Tibial nerve (tissue), 4 donors: ENCODE measurements at regions not wholly inside any gene's neighbourhood (a gene's known extent, or its start where the extent isn't known, plus 50 kb on each side); places are given as distances from the start of the nearest gene placed in this dataset.

ENCODE experiments used
- CTCF ChIP-seq, 5 experiments: fragments of 200-600 bp in 3 of 5; fragments of 450-650 bp in 2 of 5; sonication (generic) in 3 of 5; IDR thresholded peaks; one replicate each; pipeline ENCODE4 v1.5.1; 2016 to 2019; ENCODE audit warnings: antibody characterized with exemption in 5 of 5, mild to moderate bottlenecking in 3 of 5, moderate library complexity in 2 of 5
- EP300 ChIP-seq, 2 donors: sonication (generic); formaldehyde crosslinking; IDR thresholded peaks; one replicate each; pipeline ENCODE4 v1.6.1; 2017; ENCODE audit warnings: antibody characterized with exemption in 2 of 2, mild to moderate bottlenecking in 1 of 2
- POLR2A ChIP-seq, 2 donors: fragments of 450-650 bp; IDR thresholded peaks; one replicate each; pipeline ENCODE4 v1.6.1; 2017; ENCODE audit warnings: antibody characterized with exemption in 2 of 2, mild to moderate bottlenecking in 2 of 2, moderate library complexity in 2 of 2

- peak in 4 of 5 experiments; percentile 15 to 22 (median 18) for TF ChIP-seq CTCF (IDR thresholded peaks at IDR 0.05)
- no peak for TF ChIP-seq POLR2A (IDR thresholded peaks at IDR 0.05)
- no peak for TF ChIP-seq EP300 (IDR thresholded peaks at IDR 0.05)
Observed at GRCh38 chr15:45790325-45790943, 155.6 kb downstream of the SQOR start.
